PC-3 (cell line): ENCODE measurements at regions not wholly inside any gene's neighbourhood (a gene's known extent, or its start where the extent isn't known, plus 50 kb on each side); places are given as distances from the start of the nearest gene placed in this dataset.

ENCODE experiments used
- EZH2 ChIP-seq: fragments of 300-600 bp; sonication (generic); IDR thresholded peaks from one replicate; pipeline ENCODE4 v1.6.1; 2017; ENCODE audit warnings: antibody characterized with exemption, mild to moderate bottlenecking, low read length; ENCODE audit not compliant: unreplicated experiment
- EZH2phosphoT487 ChIP-seq: fragments of 300-600 bp; sonication (generic); IDR thresholded peaks from 2 replicates; pipeline ENCODE4 v1.6.1; 2018; ENCODE audit warnings: mild to moderate bottlenecking, antibody characterized with exemption, low read length, borderline replicate concordance
- TF ChIP-seq, protein P1 (sequence below): fragments of 300-600 bp; sonication (generic); conservative IDR thresholded peaks from 2 replicates; pipeline ENCODE4 v1.5.1; 2017; ENCODE audit warnings: antibody characterized with exemption, low read depth, mild to moderate bottlenecking, low read length

DNA sequence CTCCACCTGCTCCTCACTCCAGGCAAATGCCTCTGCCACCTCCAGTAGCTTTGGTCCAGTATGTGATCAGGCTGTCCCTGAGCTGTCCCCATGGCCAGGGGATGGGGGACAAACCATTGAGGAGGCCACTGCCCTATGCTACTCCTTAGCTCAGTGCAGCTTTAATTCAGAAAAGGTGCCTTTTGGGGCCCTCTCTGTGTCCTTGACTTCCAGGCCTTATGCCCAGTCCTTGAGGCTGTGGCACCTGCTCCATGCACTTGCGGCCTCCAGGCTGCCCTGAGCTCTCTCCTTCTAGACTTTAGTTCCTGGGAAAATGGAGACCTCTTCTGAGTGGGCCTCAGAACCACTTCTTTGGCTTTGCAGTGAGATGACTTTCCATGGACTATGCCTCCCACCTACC, 650.8 kb upstream of the CELF2 start:
- TF ChIP-seq EZH2phosphoT487 (no peak), EZH2 (no peak)
- TF ChIP-seq, protein P1, sequence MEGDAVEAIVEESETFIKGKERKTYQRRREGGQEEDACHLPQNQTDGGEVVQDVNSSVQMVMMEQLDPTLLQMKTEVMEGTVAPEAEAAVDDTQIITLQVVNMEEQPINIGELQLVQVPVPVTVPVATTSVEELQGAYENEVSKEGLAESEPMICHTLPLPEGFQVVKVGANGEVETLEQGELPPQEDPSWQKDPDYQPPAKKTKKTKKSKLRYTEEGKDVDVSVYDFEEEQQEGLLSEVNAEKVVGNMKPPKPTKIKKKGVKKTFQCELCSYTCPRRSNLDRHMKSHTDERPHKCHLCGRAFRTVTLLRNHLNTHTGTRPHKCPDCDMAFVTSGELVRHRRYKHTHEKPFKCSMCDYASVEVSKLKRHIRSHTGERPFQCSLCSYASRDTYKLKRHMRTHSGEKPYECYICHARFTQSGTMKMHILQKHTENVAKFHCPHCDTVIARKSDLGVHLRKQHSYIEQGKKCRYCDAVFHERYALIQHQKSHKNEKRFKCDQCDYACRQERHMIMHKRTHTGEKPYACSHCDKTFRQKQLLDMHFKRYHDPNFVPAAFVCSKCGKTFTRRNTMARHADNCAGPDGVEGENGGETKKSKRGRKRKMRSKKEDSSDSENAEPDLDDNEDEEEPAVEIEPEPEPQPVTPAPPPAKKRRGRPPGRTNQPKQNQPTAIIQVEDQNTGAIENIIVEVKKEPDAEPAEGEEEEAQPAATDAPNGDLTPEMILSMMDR, result no peak
